ENCODE measurements at regions not wholly inside any gene's neighbourhood (a gene's known extent, or its start where the extent isn't known, plus 50 kb on each side); places are given as distances from the start of the nearest gene placed in this dataset.

- intact Hi-C loops (cut with micrococcal nuclease): no loop called here
- no peak for DNase-seq
- Histone ChIP-seq H4K20me1 (ENCODE audit: insufficient read depth, low read length) (no peaks in the 10 kb centered on the region), H3K4me2 (replicated peaks; ENCODE audit: extremely low read depth, low read length, poor library complexity, severe bottlenecking) (no peak overlapping the region), H3K4me1 (ENCODE audit: control insufficient read depth in 1 of 2, insufficient read depth in 2 of 2, low read length in 2 of 2) (no peaks in the 10 kb centered on the region), H3K9ac (ENCODE audit: insufficient read depth, low read length, poor library complexity, severe bottlenecking) (no peak overlapping the region), H2AFZ (ENCODE audit: insufficient read depth, low read depth, low read length, poor library complexity, severe bottlenecking) (no peak overlapping the region), H3K27ac (ENCODE audit: low read depth in 1 of 2, low read length in 2 of 2) (no peak overlapping the region), H3K4me3 (replicated peaks in 1 of 3; ENCODE audit: low read depth in 2 of 3, low read length in 3 of 3) (no peak overlapping the region), H3K79me2 (ENCODE audit: insufficient read depth, low read length) (no peaks in the 10 kb centered on the region), H3K36me3 (replicated peaks in 1 of 2; ENCODE audit: control insufficient read depth in 1 of 2, insufficient read depth in 2 of 2, low read length in 2 of 2) (no peaks in the 10 kb centered on the region), H3K27me3 (ENCODE audit: control insufficient read depth in 2 of 2, insufficient read depth in 2 of 2, low read length in 2 of 2) (no peaks in the 10 kb centered on the region), H3K9me3 (replicated peaks in 1 of 2; ENCODE audit: control insufficient read depth in 1 of 2, insufficient read depth in 1 of 2, low read length in 2 of 2) (peaks cover 0 to 4% of the 10 kb centered on the region in 2 donors)
- Mint-ChIP-seq H3K4me1 (no peaks in the 10 kb centered on the region), H3K27ac (no peak overlapping the region), H3K27me3 (ENCODE audit: low read depth in 3 of 3) (peaks cover 0 to 3% (median 0%) of the 10 kb centered on the region in 3 donors), H3K9me3 (peaks cover 0 to 10% (median 0%) of the 10 kb centered on the region in 7 donors), H3K36me3 (no peaks in the 10 kb centered on the region), H3K4me3 (no peak overlapping the region)
- WGBS (ENCODE audit: insufficient coverage): 25% methylated on average over 1 of the region's 3 CpGs
- TF ChIP-seq CTCF (IDR thresholded peaks at IDR 0.05): no peak
Observed at GRCh38 chr3:78048698-78049097, 1008.8 kb downstream of the ROBO2 start.

GRCh38 chr3:78049521-78049920, 1009.6 kb downstream of the ROBO2 start:
- H3K27ac Mint-ChIP-seq: no peak overlapping the region

More at GRCh38 chr3:78049521-78049920, 1009.6 kb downstream of the ROBO2 start:
- no peak for TF ChIP-seq CTCF (IDR thresholded peaks at IDR 0.05)
- DNase-seq: no peak
- Histone ChIP-seq H3K4me1 (ENCODE audit: control insufficient read depth in 1 of 2, insufficient read depth in 2 of 2, low read length in 2 of 2) (no peaks in the 10 kb centered on the region), H2AFZ (ENCODE audit: insufficient read depth, low read depth, low read length, poor library complexity, severe bottlenecking) (no peak overlapping the region), H3K4me2 (replicated peaks; ENCODE audit: extremely low read depth, low read length, poor library complexity, severe bottlenecking) (no peak overlapping the region), H3K36me3 (replicated peaks in 1 of 2; ENCODE audit: control insufficient read depth in 1 of 2, insufficient read depth in 2 of 2, low read length in 2 of 2) (no peaks in the 10 kb centered on the region), H3K9ac (ENCODE audit: insufficient read depth, low read length, poor library complexity, severe bottlenecking) (no peak overlapping the region), H3K27ac (ENCODE audit: low read depth in 1 of 2, low read length in 2 of 2) (no peak overlapping the region), H3K79me2 (ENCODE audit: insufficient read depth, low read length) (no peaks in the 10 kb centered on the region), H3K9me3 (replicated peaks in 1 of 2; ENCODE audit: control insufficient read depth in 1 of 2, insufficient read depth in 1 of 2, low read length in 2 of 2) (peaks cover 0 to 4% of the 10 kb centered on the region in 2 donors), H3K27me3 (ENCODE audit: control insufficient read depth in 2 of 2, insufficient read depth in 2 of 2, low read length in 2 of 2) (no peaks in the 10 kb centered on the region), H3K4me3 (replicated peaks in 1 of 3; ENCODE audit: low read depth in 2 of 3, low read length in 3 of 3) (no peak overlapping the region), H4K20me1 (ENCODE audit: insufficient read depth, low read length) (no peaks in the 10 kb centered on the region)
- no peak overlapping the region for H3K4me3 Mint-ChIP-seq
- peaks cover 0 to 8% (median 0%) of the 10 kb centered on the region in 7 donors for H3K9me3 Mint-ChIP-seq
- 94% methylated on average over 3 of the region's 4 CpGs for WGBS (ENCODE audit: insufficient coverage)
- H3K36me3 Mint-ChIP-seq: no peaks in the 10 kb centered on the region
- no peaks in the 10 kb centered on the region for H3K4me1 Mint-ChIP-seq
- intact Hi-C loops (cut with micrococcal nuclease): no loop called here
- peaks cover 0 to 3% (median 0%) of the 10 kb centered on the region in 3 donors for H3K27me3 Mint-ChIP-seq (ENCODE audit: low read depth in 3 of 3)

All from CD14-positive monocyte (primary cell).